ENCODE measurements at regions not wholly inside any gene's neighbourhood (a gene's known extent, or its start where the extent isn't known, plus 50 kb on each side); places are given as distances from the start of the nearest gene placed in this dataset.

GRCh38 chr1:65056866-65057265 lies 90.5 kb upstream of the JAK1 start:
- peak overlapping the region; percentile 20 for H3K27ac ChIP-seq (ENCODE audit: low read depth, low read length)
- H3K4me3 ChIP-seq (ENCODE audit: low read length in 3 of 3) = no peak overlapping the region
- no peak overlapping the region for H3K9ac ChIP-seq (ENCODE audit: low read depth in 1 of 3, low read length in 3 of 3)
- H3K4me1 ChIP-seq (ENCODE audit: control insufficient read depth in 3 of 3, insufficient read depth in 3 of 3, low read length in 3 of 3) = peaks cover 19 to 50% (median 32%) of the 10 kb centered on the region in 3 donors
- H3K27me3 ChIP-seq (ENCODE audit: control insufficient read depth in 3 of 3, insufficient read depth in 3 of 3, low read length in 3 of 3) = no peaks in the 10 kb centered on the region
- H3K9me3 ChIP-seq (ENCODE audit: control insufficient read depth in 3 of 3, low read length in 3 of 3) = no peaks in the 10 kb centered on the region
- H3K36me3 ChIP-seq (ENCODE audit: control insufficient read depth in 3 of 3, insufficient read depth in 3 of 3, low read length in 3 of 3) = peaks cover 15 to 45% (median 35%) of the 10 kb centered on the region in 3 donors

DNA sequence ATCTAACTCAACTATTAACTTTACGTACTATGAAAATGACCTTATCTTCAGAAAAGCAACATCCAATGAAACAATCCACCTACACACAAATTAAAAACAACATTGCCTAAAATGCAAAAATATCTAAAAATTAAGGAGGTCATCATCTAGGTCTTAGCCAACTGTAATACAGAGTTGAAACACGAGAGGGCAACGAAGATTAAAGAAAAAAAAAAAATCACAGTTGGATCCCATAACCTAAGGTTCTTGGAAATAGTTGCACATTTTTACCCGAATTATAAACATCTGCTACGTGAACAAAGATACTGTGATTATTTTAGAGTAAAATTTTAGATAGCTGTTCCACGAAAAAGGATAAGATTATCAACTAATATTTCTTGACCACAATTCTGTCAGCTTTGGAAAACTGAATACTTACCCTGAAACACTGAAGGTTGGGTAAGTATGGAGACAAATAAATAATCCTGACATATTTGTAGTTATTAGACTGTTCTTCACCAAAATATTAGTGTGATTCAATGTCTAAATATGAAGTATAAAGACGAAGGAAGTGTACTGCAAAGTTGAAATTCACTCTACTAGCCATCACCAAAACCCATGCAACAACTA lies 88.0 kb upstream of the AK4 start:
- H3K9me3 ChIP-seq (ENCODE audit: control insufficient read depth in 3 of 3, low read length in 3 of 3) = no peaks in the 10 kb centered on the region
- no peak overlapping the region for H3K27ac ChIP-seq (ENCODE audit: low read depth, low read length)
- H3K4me3 ChIP-seq (ENCODE audit: low read length in 3 of 3) = no peak overlapping the region
- H3K9ac ChIP-seq (ENCODE audit: low read depth in 1 of 3, low read length in 3 of 3) = no peak overlapping the region
- peaks cover 33 to 73% (median 56%) of the 10 kb centered on the region in 3 donors for H3K4me1 ChIP-seq (ENCODE audit: control insufficient read depth in 3 of 3, insufficient read depth in 3 of 3, low read length in 3 of 3)
- no peaks in the 10 kb centered on the region for H3K27me3 ChIP-seq (ENCODE audit: control insufficient read depth in 3 of 3, insufficient read depth in 3 of 3, low read length in 3 of 3)
- H3K36me3 ChIP-seq (ENCODE audit: control insufficient read depth in 3 of 3, insufficient read depth in 3 of 3, low read length in 3 of 3) = peaks cover 13 to 32% (median 31%) of the 10 kb centered on the region in 3 donors

DNA sequence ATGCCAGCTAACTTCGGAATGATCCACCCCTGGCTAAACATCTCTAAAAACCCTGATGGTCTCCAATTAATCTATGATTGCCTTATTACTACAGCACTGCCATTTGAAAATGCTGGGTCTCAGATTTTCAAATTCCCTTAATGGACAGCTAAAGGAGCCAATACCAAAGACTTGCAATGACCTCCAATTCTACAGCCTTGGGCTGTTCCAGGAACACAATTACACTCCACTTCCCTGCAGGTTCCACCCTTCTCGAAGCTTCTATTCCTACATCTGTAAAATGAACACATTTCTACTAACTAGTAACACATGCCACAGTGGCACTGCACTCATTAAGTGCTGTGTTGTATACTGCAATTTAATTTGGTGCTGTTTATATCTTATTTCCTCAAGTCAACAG lies 85.7 kb upstream of the AK4 start:
- H3K4me1 ChIP-seq (ENCODE audit: control insufficient read depth in 3 of 3, insufficient read depth in 3 of 3, low read length in 3 of 3) = peaks cover 25 to 62% (median 55%) of the 10 kb centered on the region in 3 donors
- H3K27me3 ChIP-seq (ENCODE audit: control insufficient read depth in 3 of 3, insufficient read depth in 3 of 3, low read length in 3 of 3) = no peaks in the 10 kb centered on the region
- peaks cover 4 to 12% (median 11%) of the 10 kb centered on the region in 3 donors for H3K36me3 ChIP-seq (ENCODE audit: control insufficient read depth in 3 of 3, insufficient read depth in 3 of 3, low read length in 3 of 3)
- H3K9me3 ChIP-seq (ENCODE audit: control insufficient read depth in 3 of 3, low read length in 3 of 3) = no peaks in the 10 kb centered on the region
- no peak overlapping the region for H3K4me3 ChIP-seq (ENCODE audit: low read length in 3 of 3)
- H3K9ac ChIP-seq (ENCODE audit: low read depth in 1 of 3, low read length in 3 of 3) = no peak overlapping the region
- H3K27ac ChIP-seq (ENCODE audit: low read depth, low read length) = peak overlapping the region; percentile 3

- H3K27ac ChIP-seq (ENCODE audit: low read depth, low read length) = peak overlapping the region; percentile 3
These were observed 85.0 kb upstream of the AK4 start for GRCh38 chr1:65063025-65063424.

GRCh38 chr1:65064981-65065380 lies 83.0 kb upstream of the AK4 start:
- H3K27ac ChIP-seq (ENCODE audit: low read depth, low read length) = peak overlapping the region; percentile 99
- peak overlapping the region; percentile 91 to 99 (median 91) for H3K9ac ChIP-seq (ENCODE audit: low read depth in 1 of 3, low read length in 3 of 3)
- H3K27me3 ChIP-seq (ENCODE audit: control insufficient read depth in 3 of 3, insufficient read depth in 3 of 3, low read length in 3 of 3) = no peaks in the 10 kb centered on the region
- H3K36me3 ChIP-seq (ENCODE audit: control insufficient read depth in 3 of 3, insufficient read depth in 3 of 3, low read length in 3 of 3) = peaks cover 0 to 5% (median 0%) of the 10 kb centered on the region in 3 donors
- H3K4me1 ChIP-seq (ENCODE audit: control insufficient read depth in 3 of 3, insufficient read depth in 3 of 3, low read length in 3 of 3) = peaks cover 26 to 52% (median 41%) of the 10 kb centered on the region in 3 donors
- H3K9me3 ChIP-seq (ENCODE audit: control insufficient read depth in 3 of 3, low read length in 3 of 3) = no peaks in the 10 kb centered on the region
- H3K4me3 ChIP-seq (ENCODE audit: low read length in 3 of 3) = peak overlapping the region; percentile 46 to 89 (median 85)

More at GRCh38 chr1:65063025-65063424, 85.0 kb upstream of the AK4 start:
- Histone ChIP-seq H3K27me3 (ENCODE audit: control insufficient read depth in 3 of 3, insufficient read depth in 3 of 3, low read length in 3 of 3) (no peaks in the 10 kb centered on the region), H3K4me3 (ENCODE audit: low read length in 3 of 3) (no peak overlapping the region), H3K9ac (ENCODE audit: low read depth in 1 of 3, low read length in 3 of 3) (peak overlapping the region in 1 of 3 donors; percentile 16), H3K9me3 (ENCODE audit: control insufficient read depth in 3 of 3, low read length in 3 of 3) (no peaks in the 10 kb centered on the region), H3K36me3 (ENCODE audit: control insufficient read depth in 3 of 3, insufficient read depth in 3 of 3, low read length in 3 of 3) (peaks cover 5 to 6% (median 5%) of the 10 kb centered on the region in 3 donors), H3K4me1 (ENCODE audit: control insufficient read depth in 3 of 3, insufficient read depth in 3 of 3, low read length in 3 of 3) (peaks cover 23 to 57% (median 48%) of the 10 kb centered on the region in 3 donors)

GRCh38 chr1:65065524-65066418 lies 82.2 kb upstream of the AK4 start:
- no peaks in the 10 kb centered on the region for H3K9me3 ChIP-seq (ENCODE audit: control insufficient read depth in 3 of 3, low read length in 3 of 3)
- peaks cover 0 to 5% (median 0%) of the 10 kb centered on the region in 3 donors for H3K36me3 ChIP-seq (ENCODE audit: control insufficient read depth in 3 of 3, insufficient read depth in 3 of 3, low read length in 3 of 3)
- no peaks in the 10 kb centered on the region for H3K27me3 ChIP-seq (ENCODE audit: control insufficient read depth in 3 of 3, insufficient read depth in 3 of 3, low read length in 3 of 3)
- H3K4me3 ChIP-seq (ENCODE audit: low read length in 3 of 3) = peak overlapping the region; percentile 85 to 96 (median 89)
- H3K27ac ChIP-seq (ENCODE audit: low read depth, low read length) = peak overlapping the region; percentile 99
- H3K4me1 ChIP-seq (ENCODE audit: control insufficient read depth in 3 of 3, insufficient read depth in 3 of 3, low read length in 3 of 3) = peaks cover 24 to 46% (median 36%) of the 10 kb centered on the region in 3 donors
- H3K9ac ChIP-seq (ENCODE audit: low read depth in 1 of 3, low read length in 3 of 3) = peak overlapping the region; percentile 91 to 99 (median 91)

DNA sequence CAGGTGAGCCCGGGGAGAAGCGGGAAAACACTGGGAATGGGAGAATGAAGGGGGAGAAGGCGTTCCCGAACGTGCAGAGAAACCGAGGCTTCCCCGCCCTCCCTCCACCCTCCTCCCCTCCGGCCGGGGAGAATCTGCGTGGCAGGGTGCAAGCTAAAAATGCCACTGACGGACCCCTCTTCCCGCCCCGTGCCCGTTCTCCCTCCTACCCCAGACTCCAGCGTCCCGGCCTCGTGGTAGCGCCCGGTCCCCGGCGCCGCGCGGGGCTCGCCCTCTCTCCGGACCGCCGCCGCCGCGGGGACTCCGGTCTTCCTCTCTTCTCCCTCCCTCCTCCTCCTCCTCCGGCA lies 81.6 kb upstream of the AK4 start:
- H3K4me1 ChIP-seq (ENCODE audit: control insufficient read depth in 3 of 3, insufficient read depth in 3 of 3, low read length in 3 of 3) = peaks cover 24 to 44% (median 31%) of the 10 kb centered on the region in 3 donors
- peak overlapping the region; percentile 91 to 99 (median 91) for H3K9ac ChIP-seq (ENCODE audit: low read depth in 1 of 3, low read length in 3 of 3)
- H3K36me3 ChIP-seq (ENCODE audit: control insufficient read depth in 3 of 3, insufficient read depth in 3 of 3, low read length in 3 of 3) = peaks cover 0 to 5% (median 0%) of the 10 kb centered on the region in 3 donors
- peak overlapping the region; percentile 85 to 96 (median 89) for H3K4me3 ChIP-seq (ENCODE audit: low read length in 3 of 3)
- no peaks in the 10 kb centered on the region for H3K27me3 ChIP-seq (ENCODE audit: control insufficient read depth in 3 of 3, insufficient read depth in 3 of 3, low read length in 3 of 3)
- H3K27ac ChIP-seq (ENCODE audit: low read depth, low read length) = peak overlapping the region; percentile 99
- no peaks in the 10 kb centered on the region for H3K9me3 ChIP-seq (ENCODE audit: control insufficient read depth in 3 of 3, low read length in 3 of 3)

- Histone ChIP-seq H3K4me1 (ENCODE audit: control insufficient read depth in 3 of 3, insufficient read depth in 3 of 3, low read length in 3 of 3) (peaks cover 24 to 38% (median 31%) of the 10 kb centered on the region in 3 donors), H3K27ac (ENCODE audit: low read depth, low read length) (peak overlapping the region; percentile 99)
These were observed 81.1 kb upstream of the AK4 start for GRCh38 chr1:65066766-65067490.

DNA sequence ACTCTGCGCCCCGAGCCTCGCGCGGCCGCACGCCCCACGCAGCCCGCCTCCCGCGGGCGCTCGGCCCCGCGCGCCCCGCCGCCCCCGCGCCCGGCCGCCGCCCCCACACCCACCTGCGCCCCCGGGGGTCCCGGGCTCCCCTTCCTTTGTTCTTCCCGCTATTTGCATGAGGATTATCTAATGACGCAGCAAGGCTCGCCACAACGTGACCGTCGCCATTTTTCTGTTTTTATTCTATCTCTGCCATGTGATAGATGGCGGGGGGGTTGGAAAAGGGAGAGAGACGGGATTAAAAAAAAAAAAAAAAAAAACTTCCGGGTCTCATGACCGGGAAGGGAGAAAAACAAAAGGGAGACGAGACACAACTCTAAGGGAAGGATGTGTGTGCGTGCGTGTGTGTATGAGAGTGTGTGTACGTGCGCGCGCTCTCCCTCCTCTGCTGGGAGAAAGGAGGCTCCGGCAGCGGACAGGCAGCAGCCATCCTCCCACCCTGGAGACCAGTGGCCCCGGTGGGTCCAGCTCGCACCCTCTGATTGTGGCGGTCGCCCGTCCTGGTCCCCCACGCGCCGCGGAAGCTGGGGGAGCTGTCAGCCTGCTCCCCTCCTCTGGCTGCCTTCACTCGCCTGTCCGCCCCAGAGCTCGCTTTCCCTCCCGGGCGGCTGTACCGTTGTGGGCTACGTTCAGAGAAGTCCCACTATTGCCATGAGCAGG lies 80.4 kb upstream of the AK4 start:
- Histone ChIP-seq H3K36me3 (ENCODE audit: control insufficient read depth in 3 of 3, insufficient read depth in 3 of 3, low read length in 3 of 3) (peaks cover 0 to 5% (median 0%) of the 10 kb centered on the region in 3 donors), H3K4me3 (ENCODE audit: low read length in 3 of 3) (peak overlapping the region; percentile 89 to 98 (median 96)), H3K4me1 (ENCODE audit: control insufficient read depth in 3 of 3, insufficient read depth in 3 of 3, low read length in 3 of 3) (peaks cover 19 to 31% (median 25%) of the 10 kb centered on the region in 3 donors), H3K27me3 (ENCODE audit: control insufficient read depth in 3 of 3, insufficient read depth in 3 of 3, low read length in 3 of 3) (no peaks in the 10 kb centered on the region), H3K27ac (ENCODE audit: low read depth, low read length) (peak overlapping the region; percentile 99), H3K9me3 (ENCODE audit: control insufficient read depth in 3 of 3, low read length in 3 of 3) (no peaks in the 10 kb centered on the region), H3K9ac (ENCODE audit: low read depth in 1 of 3, low read length in 3 of 3) (peak overlapping the region; percentile 99)

More at GRCh38 chr1:65066766-65067490, 81.1 kb upstream of the AK4 start:
- Histone ChIP-seq H3K9ac (ENCODE audit: low read depth in 1 of 3, low read length in 3 of 3) (peak overlapping the region; percentile 91 to 99 (median 91)), H3K27me3 (ENCODE audit: control insufficient read depth in 3 of 3, insufficient read depth in 3 of 3, low read length in 3 of 3) (no peaks in the 10 kb centered on the region), H3K9me3 (ENCODE audit: control insufficient read depth in 3 of 3, low read length in 3 of 3) (no peaks in the 10 kb centered on the region), H3K36me3 (ENCODE audit: control insufficient read depth in 3 of 3, insufficient read depth in 3 of 3, low read length in 3 of 3) (peaks cover 0 to 5% (median 0%) of the 10 kb centered on the region in 3 donors), H3K4me3 (ENCODE audit: low read length in 3 of 3) (peak overlapping the region; percentile 85 to 96 (median 89))

All from skeletal muscle tissue (tissue), 3 donors.